ENCODE measurements at regions not wholly inside any gene's neighbourhood (a gene's known extent, or its start where the extent isn't known, plus 50 kb on each side); places are given as distances from the start of the nearest gene placed in this dataset.
A peak's percentile ranks its signal among the peaks of the same experiment; 100 is the strongest.
"Not testable (repeated sequence)": the region's sequence is repeated elsewhere in the genome, so short reads cannot be mapped to it uniquely, and the experiment has no call there.

- peak; percentile 89 for DNase-seq
Observed at GRCh38 chr11:71638801-71639519, 56.3 kb upstream of the KRTAP5-11 start.

GRCh38 chr11:71639520-71639849 lies 56.8 kb upstream of the KRTAP5-11 start:
- not testable (repeated sequence) for DNase-seq

GRCh38 chr11:71639916-71640315 lies 57.2 kb upstream of the KRTAP5-11 start:
- not testable (repeated sequence) for DNase-seq

GRCh38 chr11:71647078-71647477 lies 64.4 kb upstream of the KRTAP5-11 start:
- DNase-seq = not testable (repeated sequence)

- DNase-seq = not testable (repeated sequence)
Observed at GRCh38 chr11:71652998-71653397, 70.3 kb upstream of the KRTAP5-11 start.

- DNase-seq = not testable (repeated sequence)
Observed at GRCh38 chr11:71654423-71654822, 71.7 kb upstream of the KRTAP5-11 start.

GRCh38 chr11:71655041-71655440 lies 72.4 kb upstream of the KRTAP5-11 start:
- not testable (repeated sequence) for DNase-seq

- DNase-seq = not testable (repeated sequence)
Observed at GRCh38 chr11:71656513-71656912, 73.8 kb upstream of the KRTAP5-11 start.

- DNase-seq = not testable (repeated sequence)
Observed at GRCh38 chr11:71664941-71665340, 82.3 kb upstream of the KRTAP5-11 start.

- DNase-seq = not testable (repeated sequence)
Observed at GRCh38 chr11:71698110-71698509, 115.4 kb upstream of the KRTAP5-11 start.

- DNase-seq = not testable (repeated sequence)
Observed at GRCh38 chr11:71698961-71699360, 116.3 kb upstream of the KRTAP5-11 start.

GRCh38 chr11:71701435-71702291 lies 119.0 kb upstream of the KRTAP5-11 start:
- DNase-seq = not testable (repeated sequence)

GRCh38 chr11:71705086-71705737 lies 122.5 kb upstream of the KRTAP5-11 start:
- not testable (repeated sequence) for DNase-seq

GRCh38 chr11:71705738-71706432 lies 123.2 kb upstream of the KRTAP5-11 start:
- not testable (repeated sequence) for DNase-seq

GRCh38 chr11:71707083-71707482 lies 124.4 kb upstream of the KRTAP5-11 start:
- DNase-seq = not testable (repeated sequence)

GRCh38 chr11:71709541-71709940 lies 123.5 kb upstream of the DEFB108B start:
- DNase-seq = not testable (repeated sequence)

- DNase-seq = not testable (repeated sequence)
Observed at GRCh38 chr11:71710171-71710671, 122.8 kb upstream of the DEFB108B start.

- DNase-seq = not testable (repeated sequence)
Observed at GRCh38 chr11:71710701-71711385, 122.2 kb upstream of the DEFB108B start.

- not testable (repeated sequence) for DNase-seq
Observed at GRCh38 chr11:71712350-71712749, 120.7 kb upstream of the DEFB108B start.

GRCh38 chr11:71712846-71713245 lies 120.2 kb upstream of the DEFB108B start:
- DNase-seq = not testable (repeated sequence)

GRCh38 chr11:71714510-71714909 lies 118.5 kb upstream of the DEFB108B start:
- DNase-seq = not testable (repeated sequence)

GRCh38 chr11:71721840-71722239 lies 111.2 kb upstream of the DEFB108B start:
- not testable (repeated sequence) for DNase-seq

Data from activated CD8-positive, alpha-beta memory T cell treated with anti-CD3 and anti-CD28 coated beads for 24 hours (primary cell).